ENCODE measurements at regions not wholly inside any gene's neighbourhood (a gene's known extent, or its start where the extent isn't known, plus 50 kb on each side); places are given as distances from the start of the nearest gene placed in this dataset.

DNA sequence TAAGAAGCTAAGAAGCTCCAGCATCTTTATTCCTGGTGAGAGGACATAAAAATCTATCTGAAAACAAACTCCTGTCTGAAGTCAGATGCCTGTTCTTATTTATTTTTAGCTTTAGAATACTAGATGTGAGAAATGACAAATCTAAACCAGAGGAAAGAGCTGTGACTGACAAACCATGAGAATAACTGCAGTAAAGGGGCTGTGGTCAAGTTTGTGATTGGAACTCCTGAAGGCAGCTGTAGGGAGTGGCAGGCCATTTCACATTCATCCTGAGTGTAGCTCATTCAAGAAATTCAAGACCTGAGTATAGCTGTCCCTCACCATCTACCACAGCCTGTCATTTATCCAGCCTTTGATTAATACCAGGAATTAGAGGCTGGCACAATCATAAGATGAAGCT lies 718.8 kb downstream of the BRINP1 start:
- no peaks in the 10 kb centered on the region for H3K27me3 ChIP-seq
- intact Hi-C loops (cut with DNase I), result no loop called here
- TF ChIP-seq, protein P1, sequence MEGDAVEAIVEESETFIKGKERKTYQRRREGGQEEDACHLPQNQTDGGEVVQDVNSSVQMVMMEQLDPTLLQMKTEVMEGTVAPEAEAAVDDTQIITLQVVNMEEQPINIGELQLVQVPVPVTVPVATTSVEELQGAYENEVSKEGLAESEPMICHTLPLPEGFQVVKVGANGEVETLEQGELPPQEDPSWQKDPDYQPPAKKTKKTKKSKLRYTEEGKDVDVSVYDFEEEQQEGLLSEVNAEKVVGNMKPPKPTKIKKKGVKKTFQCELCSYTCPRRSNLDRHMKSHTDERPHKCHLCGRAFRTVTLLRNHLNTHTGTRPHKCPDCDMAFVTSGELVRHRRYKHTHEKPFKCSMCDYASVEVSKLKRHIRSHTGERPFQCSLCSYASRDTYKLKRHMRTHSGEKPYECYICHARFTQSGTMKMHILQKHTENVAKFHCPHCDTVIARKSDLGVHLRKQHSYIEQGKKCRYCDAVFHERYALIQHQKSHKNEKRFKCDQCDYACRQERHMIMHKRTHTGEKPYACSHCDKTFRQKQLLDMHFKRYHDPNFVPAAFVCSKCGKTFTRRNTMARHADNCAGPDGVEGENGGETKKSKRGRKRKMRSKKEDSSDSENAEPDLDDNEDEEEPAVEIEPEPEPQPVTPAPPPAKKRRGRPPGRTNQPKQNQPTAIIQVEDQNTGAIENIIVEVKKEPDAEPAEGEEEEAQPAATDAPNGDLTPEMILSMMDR (IDR thresholded peaks at IDR 0.05), result no peak
- H3K4me1 ChIP-seq, result no peaks in the 10 kb centered on the region
- ATAC-seq, result no peak
- H3K9me3 ChIP-seq, result no peaks in the 10 kb centered on the region
- no peaks in the 10 kb centered on the region for H3K36me3 ChIP-seq
- FAIRE-seq, result no peak
- H3K27ac ChIP-seq, result no peak overlapping the region
- no peak overlapping the region for H3K4me3 ChIP-seq
- no peak for DNase-seq

DNA sequence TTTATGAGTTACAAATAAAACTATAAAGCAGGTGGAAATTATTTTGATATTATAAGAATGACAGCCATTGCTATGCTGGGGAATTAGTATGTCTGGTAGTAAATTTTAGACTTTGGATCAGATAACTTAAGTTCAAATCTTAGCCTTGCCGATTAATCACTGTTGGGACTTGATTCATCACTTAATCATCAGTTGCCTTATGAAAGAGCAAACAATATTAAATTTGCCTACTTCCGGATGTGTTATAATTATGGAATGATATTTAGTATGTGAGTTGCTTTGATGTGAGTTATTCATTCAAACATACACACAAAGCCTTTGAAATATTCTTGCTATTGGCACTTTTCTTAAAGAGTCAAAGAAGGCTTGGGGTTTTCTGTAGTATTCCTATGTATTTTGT lies 717.7 kb downstream of the BRINP1 start:
- intact Hi-C loops (cut with DNase I), result no loop called here
- H3K36me3 ChIP-seq, result no peaks in the 10 kb centered on the region
- WGBS, 2 donors, result 51 to 52% methylated on average over 2 of the region's 2 CpGs
- no peaks in the 10 kb centered on the region for H3K9me3 ChIP-seq
- H3K27me3 ChIP-seq, result no peaks in the 10 kb centered on the region
- no peaks in the 10 kb centered on the region for H3K4me1 ChIP-seq
- no peak overlapping the region for H3K4me3 ChIP-seq
- DNase-seq, result no peak
- no peak for ATAC-seq
- H3K27ac ChIP-seq, result no peak overlapping the region
- no peak for FAIRE-seq
- TF ChIP-seq, protein P1 (IDR thresholded peaks at IDR 0.05), result no peak

DNA sequence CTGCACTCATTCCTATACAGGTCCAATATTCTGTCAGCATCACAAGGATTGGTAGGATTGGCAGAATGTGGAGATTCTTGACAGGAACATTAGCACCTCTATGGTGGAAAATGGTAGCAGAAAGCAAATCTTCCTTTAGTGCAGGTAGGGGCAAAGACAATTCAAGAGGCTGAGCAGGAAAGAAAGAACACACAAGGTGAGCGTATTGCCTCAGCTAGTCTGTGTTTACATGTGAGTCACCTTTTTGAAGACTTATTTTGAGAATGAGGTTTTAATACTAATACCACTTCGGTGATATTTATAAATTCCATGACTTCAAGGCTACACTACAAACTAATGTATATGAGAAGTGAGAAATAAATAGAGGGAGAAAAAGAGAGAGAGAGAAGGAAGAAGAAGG lies 717.0 kb downstream of the BRINP1 start:
- TF ChIP-seq, protein P1 (IDR thresholded peaks at IDR 0.05), result no peak
- intact Hi-C loops (cut with DNase I), result no loop called here
- FAIRE-seq (no peak), DNase-seq (no peak), ATAC-seq (no peak)
- H3K4me1 ChIP-seq, result no peaks in the 10 kb centered on the region
- no peak overlapping the region for H3K27ac ChIP-seq
- H3K9me3 ChIP-seq, result no peaks in the 10 kb centered on the region
- H3K27me3 ChIP-seq, result no peaks in the 10 kb centered on the region
- H3K36me3 ChIP-seq, result no peaks in the 10 kb centered on the region
- WGBS, 2 donors, result 65 to 76% methylated on average over 2 of the region's 2 CpGs
- no peak overlapping the region for H3K4me3 ChIP-seq

GRCh38 chr9:118652912-118653311 lies 716.3 kb downstream of the BRINP1 start:
- TF ChIP-seq, protein P1 (IDR thresholded peaks at IDR 0.05), result no peak
- Histone ChIP-seq H3K4me3 (no peak overlapping the region), H3K27ac (no peak overlapping the region), H3K36me3 (no peaks in the 10 kb centered on the region), H3K9me3 (no peaks in the 10 kb centered on the region), H3K27me3 (no peaks in the 10 kb centered on the region), H3K4me1 (no peaks in the 10 kb centered on the region)
- WGBS, 2 donors, result 49 to 71% methylated on average over 2 of the region's 2 CpGs
- FAIRE-seq (no peak), DNase-seq (no peak), ATAC-seq (no peak)
- intact Hi-C loops (cut with DNase I), result no loop called here

GRCh38 chr9:118659011-118659410 lies 710.2 kb downstream of the BRINP1 start:
- H3K9me3 ChIP-seq, result no peaks in the 10 kb centered on the region
- H3K4me3 ChIP-seq, result no peak overlapping the region
- H3K27ac ChIP-seq, result no peak overlapping the region
- TF ChIP-seq, protein P1 (IDR thresholded peaks at IDR 0.05), result no peak
- ATAC-seq, result no peak
- FAIRE-seq, result no peak
- intact Hi-C loops (cut with DNase I), result no loop called here
- DNase-seq, result no peak
- no peaks in the 10 kb centered on the region for H3K27me3 ChIP-seq
- 44 to 57% methylated on average over 6 of the region's 6 CpGs for WGBS, 2 donors
- no peaks in the 10 kb centered on the region for H3K4me1 ChIP-seq
- H3K36me3 ChIP-seq, result no peaks in the 10 kb centered on the region
